ENCODE measurements at regions not wholly inside any gene's neighbourhood (a gene's known extent, or its start where the extent isn't known, plus 50 kb on each side); places are given as distances from the start of the nearest gene placed in this dataset.

DNA sequence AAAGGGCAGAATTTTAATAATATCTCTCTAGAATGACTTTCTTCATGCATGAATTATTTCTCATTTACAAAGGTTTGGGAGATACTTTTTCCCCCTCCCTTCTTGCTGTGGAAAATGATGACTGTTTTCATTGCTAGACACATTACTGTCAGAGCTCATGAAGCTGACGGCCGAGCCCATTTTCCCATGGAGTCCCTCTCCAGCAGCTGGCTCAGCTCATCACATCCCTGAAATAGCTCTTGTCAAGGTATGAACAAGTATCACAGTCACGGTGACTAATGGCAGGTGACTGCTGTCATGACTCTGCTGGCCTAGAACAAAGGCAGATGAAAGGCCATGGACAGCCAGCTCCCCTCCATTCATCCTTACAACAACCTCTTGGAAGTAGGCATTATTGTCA lies 208.1 kb downstream of the ABCC12 start:
- TF ChIP-seq ZNF274 (IDR thresholded peaks at IDR 0.05; ENCODE audit: borderline replicate concordance, extremely low read depth, low read length) (no peak), POLR2A (IDR thresholded peaks at IDR 0.05; ENCODE audit: control extremely low read depth in 1 of 2, low read depth in 2 of 2, low read length in 2 of 2) (no peak), RNF2 (IDR thresholded peaks at IDR 0.05; ENCODE audit: borderline replicate concordance, low read depth, low read length, missing control alignments, poor library complexity, severe bottlenecking) (no peak), SAP30 (IDR thresholded peaks at IDR 0.05; ENCODE audit: insufficient read depth, insufficient replicate concordance, low read length) (no peak)
- TF ChIP-seq, protein P1, sequence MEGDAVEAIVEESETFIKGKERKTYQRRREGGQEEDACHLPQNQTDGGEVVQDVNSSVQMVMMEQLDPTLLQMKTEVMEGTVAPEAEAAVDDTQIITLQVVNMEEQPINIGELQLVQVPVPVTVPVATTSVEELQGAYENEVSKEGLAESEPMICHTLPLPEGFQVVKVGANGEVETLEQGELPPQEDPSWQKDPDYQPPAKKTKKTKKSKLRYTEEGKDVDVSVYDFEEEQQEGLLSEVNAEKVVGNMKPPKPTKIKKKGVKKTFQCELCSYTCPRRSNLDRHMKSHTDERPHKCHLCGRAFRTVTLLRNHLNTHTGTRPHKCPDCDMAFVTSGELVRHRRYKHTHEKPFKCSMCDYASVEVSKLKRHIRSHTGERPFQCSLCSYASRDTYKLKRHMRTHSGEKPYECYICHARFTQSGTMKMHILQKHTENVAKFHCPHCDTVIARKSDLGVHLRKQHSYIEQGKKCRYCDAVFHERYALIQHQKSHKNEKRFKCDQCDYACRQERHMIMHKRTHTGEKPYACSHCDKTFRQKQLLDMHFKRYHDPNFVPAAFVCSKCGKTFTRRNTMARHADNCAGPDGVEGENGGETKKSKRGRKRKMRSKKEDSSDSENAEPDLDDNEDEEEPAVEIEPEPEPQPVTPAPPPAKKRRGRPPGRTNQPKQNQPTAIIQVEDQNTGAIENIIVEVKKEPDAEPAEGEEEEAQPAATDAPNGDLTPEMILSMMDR (IDR thresholded peaks at IDR 0.05; ENCODE audit: control extremely low read depth in 1 of 3, insufficient read depth in 1 of 3, low read depth in 1 of 3, low read length in 3 of 3), result no peak
- TF ChIP-seq, protein P2, sequence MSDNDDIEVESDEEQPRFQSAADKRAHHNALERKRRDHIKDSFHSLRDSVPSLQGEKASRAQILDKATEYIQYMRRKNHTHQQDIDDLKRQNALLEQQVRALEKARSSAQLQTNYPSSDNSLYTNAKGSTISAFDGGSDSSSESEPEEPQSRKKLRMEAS (IDR thresholded peaks at IDR 0.05), result no peak
